OCI-LY3 (cell line): ENCODE measurements at regions not wholly inside any gene's neighbourhood (a gene's known extent, or its start where the extent isn't known, plus 50 kb on each side); places are given as distances from the start of the nearest gene placed in this dataset.

Source experiments
- EZH2phosphoT487 ChIP-seq: fragments of 200-600 bp; shearing (Covaris generic); IDR thresholded peaks from 2 replicates; pipeline ENCODE4 v1.6.1; 2018; ENCODE audit warnings: antibody characterized with exemption, mixed run types, low read depth
- TF ChIP-seq, protein P1 (sequence below): fragments of 200-600, 300-600 bp; sonication (generic); IDR thresholded peaks from 2 replicates; pipeline ENCODE4 v1.5.1; 2014; ENCODE audit warnings: antibody characterized with exemption, low read length, low read depth

GRCh38 chr10:5587151-5588079 lies 62.7 kb downstream of the CALML3 start:
- TF ChIP-seq, protein P1, sequence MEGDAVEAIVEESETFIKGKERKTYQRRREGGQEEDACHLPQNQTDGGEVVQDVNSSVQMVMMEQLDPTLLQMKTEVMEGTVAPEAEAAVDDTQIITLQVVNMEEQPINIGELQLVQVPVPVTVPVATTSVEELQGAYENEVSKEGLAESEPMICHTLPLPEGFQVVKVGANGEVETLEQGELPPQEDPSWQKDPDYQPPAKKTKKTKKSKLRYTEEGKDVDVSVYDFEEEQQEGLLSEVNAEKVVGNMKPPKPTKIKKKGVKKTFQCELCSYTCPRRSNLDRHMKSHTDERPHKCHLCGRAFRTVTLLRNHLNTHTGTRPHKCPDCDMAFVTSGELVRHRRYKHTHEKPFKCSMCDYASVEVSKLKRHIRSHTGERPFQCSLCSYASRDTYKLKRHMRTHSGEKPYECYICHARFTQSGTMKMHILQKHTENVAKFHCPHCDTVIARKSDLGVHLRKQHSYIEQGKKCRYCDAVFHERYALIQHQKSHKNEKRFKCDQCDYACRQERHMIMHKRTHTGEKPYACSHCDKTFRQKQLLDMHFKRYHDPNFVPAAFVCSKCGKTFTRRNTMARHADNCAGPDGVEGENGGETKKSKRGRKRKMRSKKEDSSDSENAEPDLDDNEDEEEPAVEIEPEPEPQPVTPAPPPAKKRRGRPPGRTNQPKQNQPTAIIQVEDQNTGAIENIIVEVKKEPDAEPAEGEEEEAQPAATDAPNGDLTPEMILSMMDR = no peak
- no peak for TF ChIP-seq EZH2phosphoT487
